Caki2 (cell line): ENCODE measurements at regions not wholly inside any gene's neighbourhood (a gene's known extent, or its start where the extent isn't known, plus 50 kb on each side); places are given as distances from the start of the nearest gene placed in this dataset.

ENCODE experiments used
- DNase-seq: peaks from one replicate; pipeline ENCODE4 v3.0.0-alpha.2; 2015; ENCODE audit warnings: low read depth
- in situ Hi-C: cut with HindIII; loops from 2 replicates; pipeline ENCODE4 v1.10.0; 2016; ENCODE audit warnings: low sequenced_read_pairs, low pct_unique_long_range_greater_than_20kb, mixed read lengths

- DNase-seq = no peak
These were observed 242.3 kb downstream of the UBE3D start for GRCh38 chr6:82823361-82823760.

DNA sequence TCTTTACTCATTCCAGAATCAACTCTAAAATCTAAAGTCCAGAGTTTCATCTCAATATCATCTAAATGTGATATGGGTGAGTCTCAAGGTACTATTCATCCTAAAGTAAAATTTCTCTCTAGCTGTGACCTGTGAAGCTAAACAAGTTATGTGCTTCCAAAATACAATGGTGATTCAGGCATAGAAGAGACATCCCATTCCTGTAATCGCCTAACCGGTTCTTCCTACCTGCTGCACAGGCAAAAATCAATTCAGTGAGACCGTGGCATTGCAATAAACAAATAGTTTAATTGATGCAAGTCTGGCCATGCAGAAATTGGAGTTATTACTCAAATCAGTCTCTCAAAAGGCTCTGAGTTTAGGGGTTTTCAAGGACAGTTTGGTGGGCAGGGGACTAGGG is 232.8 kb downstream of the UBE3D start:
- in situ Hi-C loops = no loop called here
- no peak for DNase-seq

More at GRCh38 chr6:82823361-82823760, 242.3 kb downstream of the UBE3D start:
- in situ Hi-C loops = no loop called here

GRCh38 chr6:82833481-82833880 is 232.2 kb downstream of the UBE3D start:
- no peak for DNase-seq
- in situ Hi-C loops = no loop called here

DNA sequence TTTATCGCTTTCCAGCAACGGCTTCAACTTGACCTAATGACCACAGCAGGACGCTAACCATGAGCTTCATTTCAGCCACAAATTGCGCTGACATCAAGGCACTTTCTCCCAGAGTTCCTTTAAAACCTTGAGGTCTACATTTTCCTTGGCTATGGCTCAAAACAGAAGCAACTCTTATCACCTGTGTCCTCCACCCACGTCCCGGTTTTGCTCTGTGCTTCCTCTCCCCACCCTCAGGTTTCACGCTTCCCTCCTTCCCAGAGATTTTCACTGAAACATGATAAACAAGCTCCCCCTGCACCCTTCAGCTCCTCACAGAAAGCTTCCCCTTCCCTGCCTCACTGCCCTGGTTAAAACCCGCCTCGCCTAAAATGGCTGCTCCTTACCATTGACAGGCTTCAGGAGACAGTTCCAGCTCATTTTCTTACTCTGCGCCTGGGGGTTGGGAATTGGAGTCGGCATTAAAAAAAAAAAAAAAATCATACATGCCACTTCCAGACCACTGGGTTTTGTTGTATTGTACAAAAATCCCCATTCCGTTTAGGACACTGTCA is 229.5 kb downstream of the UBE3D start:
- DNase-seq = no peak
- in situ Hi-C loops = no loop called here

- in situ Hi-C loops = no loop called here
- peak; percentile 52 for DNase-seq
These were observed 225.1 kb downstream of the UBE3D start for GRCh38 chr6:82840571-82840970.

GRCh38 chr6:82841309-82841708 is 224.3 kb downstream of the UBE3D start:
- in situ Hi-C loops = no loop called here
- DNase-seq = no peak
